Fibroblast of lung (primary cell): ENCODE measurements at regions not wholly inside any gene's neighbourhood (a gene's known extent, or its start where the extent isn't known, plus 50 kb on each side); places are given as distances from the start of the nearest gene placed in this dataset.

Source experiments
- DNase-seq, 2 donors: peaks; one replicate each; pipeline versions ENCODE4 v3.0.0 to v3.0.0-alpha.2; 2010; ENCODE audit warnings: low read depth in 2 of 2
- H2AFZ ChIP-seq: 2 replicates; pipeline ENCODE4 v1.5.1; 2012; ENCODE audit warnings: low read length, control low read depth, inconsistent platforms
- H3K27ac ChIP-seq: 2 replicates; pipeline ENCODE4 v1.5.1; 2011; ENCODE audit warnings: low read length, control low read depth; ENCODE audit not compliant: insufficient read depth
- H3K27me3 ChIP-seq: 2 replicates; pipeline ENCODE4 v1.5.1; 2011; ENCODE audit warnings: mild to moderate bottlenecking, low read length; ENCODE audit not compliant: control insufficient read depth, insufficient read depth
- H3K36me3 ChIP-seq: 2 replicates; pipeline ENCODE4 v1.5.1; 2011; ENCODE audit warnings: low read length; ENCODE audit not compliant: control insufficient read depth, insufficient read depth
- H3K4me1 ChIP-seq: 2 replicates; pipeline ENCODE4 v1.5.1; 2011; ENCODE audit warnings: low read length; ENCODE audit not compliant: control insufficient read depth, insufficient read depth; ENCODE audit errors: extremely low read depth
- H3K4me2 ChIP-seq: 2 replicates; pipeline ENCODE4 v1.5.1; 2011; ENCODE audit warnings: low read length, control low read depth; ENCODE audit not compliant: insufficient read depth; ENCODE audit errors: extremely low read depth
- H3K4me3 ChIP-seq, 4 experiments: fragments of 200-600 bp in 1 of 4; sonication (generic) in 1 of 4; replicated peaks in 1 of 4; 2 replicates each; pipeline ENCODE4 v1.5.1; 2011 to 2016; ENCODE audit warnings: low read length in 4 of 4, low read depth in 3 of 4, mild to moderate bottlenecking in 3 of 4, control low read depth in 2 of 4, inconsistent platforms in 1 of 4, mixed read lengths in 1 of 4; ENCODE audit not compliant: insufficient read depth in 1 of 4; ENCODE audit errors: control extremely low read depth in 1 of 4
- H3K79me2 ChIP-seq: 2 replicates; pipeline ENCODE4 v1.5.1; 2012; ENCODE audit warnings: mild to moderate bottlenecking, low read length, inconsistent platforms; ENCODE audit not compliant: control insufficient read depth, insufficient read depth
- H3K9ac ChIP-seq: 2 replicates; pipeline ENCODE4 v1.5.1; 2011; ENCODE audit warnings: mild to moderate bottlenecking, low read length, control low read depth; ENCODE audit not compliant: insufficient read depth
- H3K9me3 ChIP-seq: 2 replicates; pipeline ENCODE4 v1.5.1; 2012; ENCODE audit warnings: low read depth, low read length; ENCODE audit not compliant: control insufficient read depth, insufficient read depth
- H4K20me1 ChIP-seq: 2 replicates; pipeline ENCODE4 v1.5.1; 2011; ENCODE audit warnings: low read length; ENCODE audit not compliant: control insufficient read depth, insufficient read depth; ENCODE audit errors: extremely low read depth
- CTCF ChIP-seq, 2 donors: IDR thresholded peaks in 1 of 2; conservative IDR thresholded peaks in 1 of 2; 1 replicate in 1 of 2; 2 replicates in 1 of 2; pipeline ENCODE4 v1.5.1; 2011 to 2012; ENCODE audit warnings: low read length in 2 of 2, control low read depth in 1 of 2, inconsistent platforms in 1 of 2, low read depth in 1 of 2, mild to moderate bottlenecking in 1 of 2
- EZH2 ChIP-seq: IDR thresholded peaks from 2 replicates; pipeline ENCODE4 v1.5.1; 2012; ENCODE audit warnings: low read length, control low read depth, mild to moderate bottlenecking; ENCODE audit errors: missing control alignments

GRCh38 chr21:27838573-27838972 is 871.7 kb upstream of the ADAMTS5 start:
- Histone ChIP-seq H3K4me2 (no peak overlapping the region), H3K4me3 (no peak overlapping the region), H3K27ac (no peak overlapping the region), H3K9ac (no peak overlapping the region), H3K9me3 (no peaks in the 10 kb centered on the region), H3K36me3 (no peaks in the 10 kb centered on the region), H3K27me3 (no peaks in the 10 kb centered on the region), H4K20me1 (no peaks in the 10 kb centered on the region), H3K79me2 (no peaks in the 10 kb centered on the region), H3K4me1 (no peaks in the 10 kb centered on the region), H2AFZ (no peak overlapping the region)
- TF ChIP-seq EZH2 (no peak), CTCF (conservative IDR thresholded peaks at IDR 0.05 in 1 of 2, IDR thresholded peaks at IDR 0.05 in 1 of 2; ENCODE audit: low read depth in 1 of 2, low read length in 2 of 2) (no peak)
- DNase-seq: no peak

- H2AFZ ChIP-seq: no peak overlapping the region
- no peak for DNase-seq
- H3K9ac ChIP-seq: no peak overlapping the region
- no peaks in the 10 kb centered on the region for H3K4me1 ChIP-seq
- no peaks in the 10 kb centered on the region for H3K27me3 ChIP-seq
- no peaks in the 10 kb centered on the region for H3K79me2 ChIP-seq
- H3K27ac ChIP-seq: no peak overlapping the region
- no peaks in the 10 kb centered on the region for H4K20me1 ChIP-seq
- H3K4me3 ChIP-seq: no peak overlapping the region
- H3K36me3 ChIP-seq: no peaks in the 10 kb centered on the region
- TF ChIP-seq EZH2 (no peak), CTCF (conservative IDR thresholded peaks at IDR 0.05 in 1 of 2, IDR thresholded peaks at IDR 0.05 in 1 of 2; ENCODE audit: low read depth in 1 of 2, low read length in 2 of 2) (no peak)
- no peak overlapping the region for H3K4me2 ChIP-seq
- no peaks in the 10 kb centered on the region for H3K9me3 ChIP-seq
These were observed 871.0 kb upstream of the ADAMTS5 start for GRCh38 chr21:27837936-27838335.

DNA sequence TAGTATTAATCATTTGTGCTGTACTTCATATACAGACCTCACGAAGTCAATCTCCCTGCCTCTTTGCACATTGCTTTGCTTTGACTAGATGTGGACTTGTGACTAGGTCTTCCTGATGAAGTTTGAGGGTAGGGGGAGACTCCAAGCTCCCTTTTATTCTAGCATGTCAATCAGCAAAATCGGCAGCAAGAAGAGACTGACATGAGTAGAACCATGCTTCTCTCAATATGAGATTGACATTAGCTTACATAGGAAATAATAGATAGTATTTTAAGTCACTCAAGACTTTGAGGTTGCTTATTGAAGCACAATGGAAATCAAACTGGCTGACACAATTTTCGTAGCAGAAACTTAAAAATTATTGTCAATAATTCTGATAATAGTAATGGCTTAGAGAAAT is 866.4 kb upstream of the ADAMTS5 start:
- H3K9ac ChIP-seq: no peak overlapping the region
- no peak overlapping the region for H3K4me3 ChIP-seq
- no peak overlapping the region for H2AFZ ChIP-seq
- no peak overlapping the region for H3K4me2 ChIP-seq
- H3K27me3 ChIP-seq: no peaks in the 10 kb centered on the region
- no peaks in the 10 kb centered on the region for H4K20me1 ChIP-seq
- H3K36me3 ChIP-seq: no peaks in the 10 kb centered on the region
- H3K27ac ChIP-seq: no peak overlapping the region
- no peaks in the 10 kb centered on the region for H3K9me3 ChIP-seq
- H3K79me2 ChIP-seq: no peaks in the 10 kb centered on the region
- no peak for DNase-seq
- no peak for TF ChIP-seq EZH2
- TF ChIP-seq CTCF (conservative IDR thresholded peaks at IDR 0.05 in 1 of 2, IDR thresholded peaks at IDR 0.05 in 1 of 2; ENCODE audit: low read depth in 1 of 2, low read length in 2 of 2): no peak
- peaks cover 2% of the 10 kb centered on the region for H3K4me1 ChIP-seq
